Hepatocyte (in vitro differentiated cells): ENCODE measurements at regions not wholly inside any gene's neighbourhood (a gene's known extent, or its start where the extent isn't known, plus 50 kb on each side); places are given as distances from the start of the nearest gene placed in this dataset.
A peak's percentile ranks its signal among the peaks of the same experiment; 100 is the strongest.

Experiments used
- DNase-seq: peaks from one replicate; pipeline ENCODE4 v3.0.0-alpha.2; 2016; ENCODE audit warnings: low spot score
- H2AFZ ChIP-seq: fragments of 200-600 bp; sonication (generic); 2 replicates; pipeline ENCODE4 v1.6.0; 2016; ENCODE audit warnings: antibody characterized with exemption, mild to moderate bottlenecking
- H3K27ac ChIP-seq: fragments of 200-600 bp; sonication (generic); 2 replicates; pipeline ENCODE4 v1.5.1; 2016; ENCODE audit warnings: mild to moderate bottlenecking
- H3K27me3 ChIP-seq: fragments of 200-600 bp; sonication (generic); 2 replicates; pipeline ENCODE4 v1.6.1; 2016
- H3K36me3 ChIP-seq: fragments of 200-600 bp; sonication (generic); replicated peaks from 2 replicates; pipeline ENCODE4 v1.5.1; 2016; ENCODE audit warnings: low read depth; ENCODE audit not compliant: insufficient read depth
- H3K4me1 ChIP-seq: fragments of 200-600 bp; sonication (generic); 2 replicates; pipeline ENCODE4 v1.5.1; 2016; ENCODE audit warnings: mild to moderate bottlenecking, moderate library complexity; ENCODE audit not compliant: insufficient read depth
- H3K4me2 ChIP-seq: fragments of 200-600 bp; sonication (generic); 2 replicates; pipeline ENCODE4 v1.6.0; 2016
- H3K4me3 ChIP-seq: fragments of 200-600 bp; sonication (generic); 2 replicates; pipeline ENCODE4 v1.5.1; 2016; ENCODE audit warnings: mild to moderate bottlenecking
- H3K79me2 ChIP-seq: fragments of 200-600 bp; sonication (generic); 2 replicates; pipeline ENCODE4 v1.6.0; 2017; ENCODE audit warnings: mild to moderate bottlenecking
- H3K9me2 ChIP-seq: fragments of 200-600 bp; sonication (generic); replicated peaks from 2 replicates; pipeline ENCODE4 v1.6.0; 2017; ENCODE audit warnings: mild to moderate bottlenecking; ENCODE audit not compliant: insufficient read depth
- H3K9me3 ChIP-seq: fragments of 200-600 bp; sonication (generic); 2 replicates; pipeline ENCODE4 v1.5.1; 2016; ENCODE audit warnings: low read depth, mild to moderate bottlenecking
- H4K20me1 ChIP-seq: fragments of 200-600 bp; sonication (generic); 2 replicates; pipeline ENCODE4 v1.6.0; 2016; ENCODE audit warnings: mild to moderate bottlenecking; ENCODE audit not compliant: insufficient read depth, poor library complexity, severe bottlenecking
- EZH2 ChIP-seq: fragments of 200-600 bp; sonication (generic); IDR thresholded peaks from 2 replicates; pipeline ENCODE4 v1.6.1; 2016; ENCODE audit warnings: antibody characterized with exemption, mild to moderate bottlenecking, borderline replicate concordance
- EZH2phosphoT487 ChIP-seq: fragments of 200-600 bp; sonication (generic); IDR thresholded peaks from one replicate; pipeline ENCODE4 v1.6.1; 2018; ENCODE audit warnings: antibody characterized with exemption, mild to moderate bottlenecking, low read depth, moderate library complexity; ENCODE audit not compliant: unreplicated experiment, severe bottlenecking
- WGBS: methylation state at CpG from one replicate; pipeline ENCODE4 v1.1.6; 2016; ENCODE audit warnings: low lambda C conversion rate; ENCODE audit errors: missing lambda C conversion rate; 5-methylcytosine and 5-hydroxymethylcytosine counted together
- TF ChIP-seq, protein P1 (sequence below): fragments of 200-600 bp; sonication (generic); IDR thresholded peaks from 2 replicates; pipeline ENCODE4 v1.5.1; 2016; ENCODE audit warnings: antibody characterized with exemption, mild to moderate bottlenecking; ENCODE audit not compliant: poor library complexity

DNA sequence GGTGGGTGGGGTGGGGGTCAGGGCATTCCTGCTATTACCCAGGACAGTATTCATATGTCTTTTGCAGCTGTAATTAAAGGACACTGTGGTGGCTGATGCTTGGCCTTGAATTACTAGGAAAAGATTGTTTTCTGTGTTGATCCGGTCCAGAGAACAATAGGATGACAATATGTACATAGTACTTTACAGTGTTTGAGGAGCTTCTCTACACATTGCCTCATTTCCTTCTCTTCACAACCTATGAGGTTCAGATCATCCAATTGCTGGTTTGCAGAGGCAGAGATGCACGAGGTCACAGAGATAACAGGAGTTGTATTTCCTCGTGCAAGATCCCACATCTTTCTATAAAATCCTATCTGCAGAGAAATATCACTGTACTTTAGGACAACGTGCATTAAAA lies 119.5 kb downstream of the LIPG start:
- no peaks in the 10 kb centered on the region for H3K79me2 ChIP-seq
- TF ChIP-seq, protein P1, sequence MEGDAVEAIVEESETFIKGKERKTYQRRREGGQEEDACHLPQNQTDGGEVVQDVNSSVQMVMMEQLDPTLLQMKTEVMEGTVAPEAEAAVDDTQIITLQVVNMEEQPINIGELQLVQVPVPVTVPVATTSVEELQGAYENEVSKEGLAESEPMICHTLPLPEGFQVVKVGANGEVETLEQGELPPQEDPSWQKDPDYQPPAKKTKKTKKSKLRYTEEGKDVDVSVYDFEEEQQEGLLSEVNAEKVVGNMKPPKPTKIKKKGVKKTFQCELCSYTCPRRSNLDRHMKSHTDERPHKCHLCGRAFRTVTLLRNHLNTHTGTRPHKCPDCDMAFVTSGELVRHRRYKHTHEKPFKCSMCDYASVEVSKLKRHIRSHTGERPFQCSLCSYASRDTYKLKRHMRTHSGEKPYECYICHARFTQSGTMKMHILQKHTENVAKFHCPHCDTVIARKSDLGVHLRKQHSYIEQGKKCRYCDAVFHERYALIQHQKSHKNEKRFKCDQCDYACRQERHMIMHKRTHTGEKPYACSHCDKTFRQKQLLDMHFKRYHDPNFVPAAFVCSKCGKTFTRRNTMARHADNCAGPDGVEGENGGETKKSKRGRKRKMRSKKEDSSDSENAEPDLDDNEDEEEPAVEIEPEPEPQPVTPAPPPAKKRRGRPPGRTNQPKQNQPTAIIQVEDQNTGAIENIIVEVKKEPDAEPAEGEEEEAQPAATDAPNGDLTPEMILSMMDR, result no peak
- TF ChIP-seq EZH2phosphoT487, result no peak
- no peaks in the 10 kb centered on the region for H3K9me2 ChIP-seq
- H3K4me3 ChIP-seq, result no peak overlapping the region
- H3K9me3 ChIP-seq, result no peaks in the 10 kb centered on the region
- H4K20me1 ChIP-seq, result no peaks in the 10 kb centered on the region
- no peak overlapping the region for H2AFZ ChIP-seq
- no peaks in the 10 kb centered on the region for H3K27me3 ChIP-seq
- 46% methylated on average over 4 of the region's 4 CpGs for WGBS
- no peaks in the 10 kb centered on the region for H3K36me3 ChIP-seq
- H3K4me2 ChIP-seq, result no peak overlapping the region
- peaks cover 12% of the 10 kb centered on the region for H3K4me1 ChIP-seq
- DNase-seq, result no peak
- H3K27ac ChIP-seq, result no peak overlapping the region

DNA sequence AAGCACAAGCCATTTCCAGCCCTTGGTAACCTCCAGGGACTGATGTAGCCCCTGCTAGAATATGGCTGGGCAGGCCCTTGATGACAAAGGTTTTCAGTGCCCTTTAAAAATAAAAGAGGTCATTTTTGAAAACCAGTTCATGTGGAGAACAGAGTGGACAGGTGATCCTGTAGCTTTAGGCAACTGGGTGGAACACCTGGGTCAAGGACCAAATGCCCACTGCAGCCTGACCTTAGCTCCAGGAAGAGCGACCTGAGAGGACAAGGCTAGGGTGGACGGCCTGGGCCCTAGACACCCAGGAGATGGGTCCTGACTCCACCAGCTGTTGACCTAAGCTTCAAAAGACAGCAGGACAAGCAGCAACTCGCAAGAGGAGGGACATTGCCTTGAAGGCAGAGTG lies 116.6 kb downstream of the LIPG start:
- no peak overlapping the region for H3K4me2 ChIP-seq
- peaks cover 12% of the 10 kb centered on the region for H3K4me1 ChIP-seq
- H4K20me1 ChIP-seq, result no peaks in the 10 kb centered on the region
- no peaks in the 10 kb centered on the region for H3K36me3 ChIP-seq
- H3K79me2 ChIP-seq, result no peaks in the 10 kb centered on the region
- no peaks in the 10 kb centered on the region for H3K9me3 ChIP-seq
- peak overlapping the region; percentile 36 for H3K27ac ChIP-seq
- WGBS, result 81% methylated on average over 3 of the region's 3 CpGs
- H3K27me3 ChIP-seq, result no peaks in the 10 kb centered on the region
- TF ChIP-seq EZH2phosphoT487 (no peak), EZH2 (no peak)
- TF ChIP-seq, protein P1, result no peak
- H2AFZ ChIP-seq, result no peak overlapping the region
- H3K4me3 ChIP-seq, result no peak overlapping the region
- no peak for DNase-seq
- H3K9me2 ChIP-seq, result no peaks in the 10 kb centered on the region

DNA sequence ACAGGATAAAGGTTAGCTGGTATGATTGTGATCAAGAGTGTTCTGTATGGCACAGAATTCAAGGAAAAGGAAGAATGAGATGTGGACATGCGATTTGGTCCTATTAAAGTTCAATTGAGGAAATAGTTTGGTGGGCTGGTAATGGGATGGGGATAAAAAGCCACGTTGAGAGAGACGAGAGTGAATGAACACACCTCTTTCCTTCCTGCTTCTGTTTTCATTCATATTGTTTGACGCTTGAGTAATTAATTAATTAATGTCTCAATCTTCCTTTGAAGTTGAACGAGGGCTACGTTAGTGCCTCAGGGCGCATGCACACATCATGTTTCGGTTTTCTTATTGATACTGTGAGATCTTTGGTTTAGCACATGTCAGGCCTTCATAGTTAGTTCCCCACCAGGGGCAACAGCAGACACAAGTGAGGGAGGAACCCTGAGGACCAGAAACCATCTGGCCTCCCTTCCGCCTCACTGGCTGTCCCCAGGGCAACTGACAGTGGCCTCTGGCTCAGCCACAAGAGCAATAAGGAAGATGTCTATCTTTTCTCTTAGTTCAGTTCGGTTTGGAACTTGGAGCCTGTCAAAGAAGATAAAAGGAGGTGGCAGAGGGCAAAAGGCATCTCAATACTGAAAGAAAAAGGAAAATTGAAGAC lies 116.0 kb downstream of the LIPG start:
- H3K27ac ChIP-seq, result peak overlapping the region; percentile 36
- H2AFZ ChIP-seq, result no peak overlapping the region

More for the DNA sequence above, 116.0 kb downstream of the LIPG start:
- H4K20me1 ChIP-seq, result no peaks in the 10 kb centered on the region
- peaks cover 12% of the 10 kb centered on the region for H3K4me1 ChIP-seq
- no peak for DNase-seq
- H3K9me3 ChIP-seq, result no peaks in the 10 kb centered on the region
- no peaks in the 10 kb centered on the region for H3K9me2 ChIP-seq
- no peaks in the 10 kb centered on the region for H3K79me2 ChIP-seq
- H3K4me3 ChIP-seq, result no peak overlapping the region
- H3K4me2 ChIP-seq, result no peak overlapping the region
- H3K27me3 ChIP-seq, result no peaks in the 10 kb centered on the region
- H3K36me3 ChIP-seq, result no peaks in the 10 kb centered on the region
- WGBS, result 85% methylated on average over 10 of the region's 10 CpGs
- TF ChIP-seq, protein P1, result no peak
- TF ChIP-seq EZH2, result no peak
- no peak for TF ChIP-seq EZH2phosphoT487
